AG09309 (cell line): ENCODE measurements at regions not wholly inside any gene's neighbourhood (a gene's known extent, or its start where the extent isn't known, plus 50 kb on each side); places are given as distances from the start of the nearest gene placed in this dataset.

ENCODE experiments used
- DNase-seq: peaks from one replicate; pipeline ENCODE4 v3.0.0-alpha.2; 2010; ENCODE audit warnings: low read depth
- H3K4me3 ChIP-seq: 2 replicates; pipeline ENCODE4 v1.5.1; 2011; ENCODE audit warnings: mild to moderate bottlenecking, low read depth, low read length, moderate library complexity; ENCODE audit not compliant: control insufficient read depth
- TF ChIP-seq, protein P1 (sequence below): IDR thresholded peaks from 2 replicates; pipeline ENCODE4 v1.5.1; 2011; ENCODE audit warnings: mild to moderate bottlenecking, low read depth, low read length, inconsistent platforms; ENCODE audit not compliant: insufficient read depth, control insufficient read depth; ENCODE audit errors: missing control alignments

DNA sequence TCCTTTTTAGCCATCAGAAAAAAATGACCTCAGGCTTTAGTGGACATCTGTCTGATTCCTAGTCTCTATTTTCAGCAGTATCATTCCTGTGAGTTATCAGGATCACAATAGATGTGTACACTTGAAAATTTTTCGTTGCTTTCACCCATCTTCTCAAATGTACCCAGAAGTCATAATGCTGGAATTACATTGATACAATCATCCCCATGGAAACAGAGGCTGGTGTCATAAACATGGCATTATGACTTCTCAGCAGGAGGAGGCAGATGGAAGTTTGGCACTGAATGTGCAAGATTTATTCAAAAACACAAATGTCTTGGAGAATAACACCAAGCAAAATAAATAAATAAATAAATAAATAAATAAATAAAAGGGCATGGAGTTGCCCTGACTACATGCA lies 292.5 kb downstream of the PHKB start:
- no peak overlapping the region for H3K4me3 ChIP-seq
- DNase-seq: no peak
- TF ChIP-seq, protein P1, sequence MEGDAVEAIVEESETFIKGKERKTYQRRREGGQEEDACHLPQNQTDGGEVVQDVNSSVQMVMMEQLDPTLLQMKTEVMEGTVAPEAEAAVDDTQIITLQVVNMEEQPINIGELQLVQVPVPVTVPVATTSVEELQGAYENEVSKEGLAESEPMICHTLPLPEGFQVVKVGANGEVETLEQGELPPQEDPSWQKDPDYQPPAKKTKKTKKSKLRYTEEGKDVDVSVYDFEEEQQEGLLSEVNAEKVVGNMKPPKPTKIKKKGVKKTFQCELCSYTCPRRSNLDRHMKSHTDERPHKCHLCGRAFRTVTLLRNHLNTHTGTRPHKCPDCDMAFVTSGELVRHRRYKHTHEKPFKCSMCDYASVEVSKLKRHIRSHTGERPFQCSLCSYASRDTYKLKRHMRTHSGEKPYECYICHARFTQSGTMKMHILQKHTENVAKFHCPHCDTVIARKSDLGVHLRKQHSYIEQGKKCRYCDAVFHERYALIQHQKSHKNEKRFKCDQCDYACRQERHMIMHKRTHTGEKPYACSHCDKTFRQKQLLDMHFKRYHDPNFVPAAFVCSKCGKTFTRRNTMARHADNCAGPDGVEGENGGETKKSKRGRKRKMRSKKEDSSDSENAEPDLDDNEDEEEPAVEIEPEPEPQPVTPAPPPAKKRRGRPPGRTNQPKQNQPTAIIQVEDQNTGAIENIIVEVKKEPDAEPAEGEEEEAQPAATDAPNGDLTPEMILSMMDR: no peak
